H9 (cell line): ENCODE measurements at regions not wholly inside any gene's neighbourhood (a gene's known extent, or its start where the extent isn't known, plus 50 kb on each side); places are given as distances from the start of the nearest gene placed in this dataset.

Source experiments
- DNase-seq: peaks from one replicate; pipeline ENCODE4 v3.0.0-alpha.2; 2017
- H2AFZ ChIP-seq: one replicate; pipeline ENCODE4 v1.6.1; 2013; ENCODE audit warnings: mild to moderate bottlenecking, low read length, control low read depth, moderate library complexity
- H2AK5ac ChIP-seq: 2 replicates; pipeline ENCODE4 v1.6.1; 2013; ENCODE audit warnings: low read length, control low read depth, mixed read lengths; ENCODE audit not compliant: insufficient read length
- H2BK120ac ChIP-seq: one replicate; pipeline ENCODE4 v1.6.1; 2013; ENCODE audit warnings: low read depth, mild to moderate bottlenecking, low read length, control low read depth, inconsistent platforms; ENCODE audit not compliant: poor library complexity, severe bottlenecking
- H2BK12ac ChIP-seq: 2 replicates; pipeline ENCODE4 v1.6.1; 2013; ENCODE audit warnings: low read length, control low read depth, mixed read lengths, low read depth; ENCODE audit not compliant: insufficient read length
- H2BK15ac ChIP-seq: 2 replicates; pipeline ENCODE4 v1.6.1; 2013; ENCODE audit warnings: low read depth, low read length, control low read depth
- H2BK20ac ChIP-seq: one replicate; pipeline ENCODE4 v1.6.1; 2013; ENCODE audit warnings: low read depth, mild to moderate bottlenecking, low read length, control low read depth, inconsistent platforms; ENCODE audit not compliant: poor library complexity, severe bottlenecking
- H2BK5ac ChIP-seq: 2 replicates; pipeline ENCODE4 v1.6.1; 2013; ENCODE audit warnings: low read length, control low read depth, mixed read lengths; ENCODE audit not compliant: insufficient read length
- H3K14ac ChIP-seq: 2 replicates; pipeline ENCODE4 v1.6.1; 2013; ENCODE audit warnings: low read length, control low read depth; ENCODE audit not compliant: insufficient read depth
- H3K18ac ChIP-seq: 2 replicates; pipeline ENCODE4 v1.6.1; 2013; ENCODE audit warnings: low read depth, mild to moderate bottlenecking, mixed read lengths, low read length, control low read depth; ENCODE audit not compliant: insufficient read length
- H3K23ac ChIP-seq: 2 replicates; pipeline ENCODE4 v1.6.1; 2013; ENCODE audit warnings: low read length, control low read depth, mixed read lengths, low read depth; ENCODE audit not compliant: insufficient read length
- H3K23me2 ChIP-seq: 2 replicates; pipeline ENCODE4 v1.6.1; 2013; ENCODE audit warnings: low read depth, mild to moderate bottlenecking, mixed read lengths, low read length, control low read depth; ENCODE audit not compliant: insufficient read length, poor library complexity, severe bottlenecking
- H3K27ac ChIP-seq: 2 replicates; pipeline ENCODE4 v1.5.1; 2013; ENCODE audit warnings: low read length, control low read depth, mixed read lengths, low read depth; ENCODE audit not compliant: insufficient read length
- H3K27me3 ChIP-seq: 2 replicates; pipeline ENCODE4 v1.6.1; 2013; ENCODE audit warnings: low read length, control low read depth, inconsistent platforms; ENCODE audit not compliant: insufficient read depth
- H3K4ac ChIP-seq: 2 replicates; pipeline ENCODE4 v1.6.1; 2013; ENCODE audit warnings: low read depth, mild to moderate bottlenecking, control low read depth, inconsistent platforms, low read length, moderate library complexity
- H3K4me1 ChIP-seq: 2 replicates; pipeline ENCODE4 v1.6.1; 2013; ENCODE audit warnings: low read length, control low read depth, inconsistent platforms; ENCODE audit not compliant: insufficient read depth
- H3K4me2 ChIP-seq: 2 replicates; pipeline ENCODE4 v1.6.1; 2013; ENCODE audit warnings: low read length, control low read depth, mixed read lengths; ENCODE audit not compliant: insufficient read length, insufficient read depth
- H3K56ac ChIP-seq: 2 replicates; pipeline ENCODE4 v1.6.1; 2013; ENCODE audit warnings: low read depth, mild to moderate bottlenecking, mixed read lengths, low read length, control low read depth; ENCODE audit not compliant: insufficient read length
- H3K79me1 ChIP-seq: 2 replicates; pipeline ENCODE4 v1.6.1; 2013; ENCODE audit warnings: low read depth, mild to moderate bottlenecking, moderate library complexity, low read length, control low read depth, inconsistent platforms; ENCODE audit not compliant: insufficient read depth, poor library complexity, severe bottlenecking
- H3K79me2 ChIP-seq: 2 replicates; pipeline ENCODE4 v1.6.1; 2013; ENCODE audit warnings: low read length, control low read depth, inconsistent platforms; ENCODE audit not compliant: insufficient read depth
- H3K9ac ChIP-seq: 2 replicates; pipeline ENCODE4 v1.6.1; 2013; ENCODE audit warnings: low read length, control low read depth, mixed read lengths; ENCODE audit not compliant: insufficient read length; ENCODE audit errors: extremely low read depth
- H3K9me3 ChIP-seq: one replicate; pipeline ENCODE4 v1.6.1; 2013; ENCODE audit warnings: low read depth, low read length, inconsistent platforms; ENCODE audit not compliant: control insufficient read depth
- H3T11ph ChIP-seq: one replicate; pipeline ENCODE4 v1.6.1; 2013; ENCODE audit warnings: mild to moderate bottlenecking, low read length, control low read depth, inconsistent platforms
- H4K20me1 ChIP-seq: one replicate; pipeline ENCODE4 v1.6.1; 2013; ENCODE audit not compliant: control insufficient read depth, insufficient read length, insufficient read depth
- H4K5ac ChIP-seq: 2 replicates; pipeline ENCODE4 v1.6.1; 2013; ENCODE audit warnings: low read depth, mild to moderate bottlenecking, mixed read lengths, low read length, control low read depth; ENCODE audit not compliant: insufficient read length
- H4K8ac ChIP-seq: replicated peaks from 2 replicates; pipeline ENCODE4 v1.6.1; 2013; ENCODE audit warnings: low read length, control low read depth, mixed read lengths, low read depth; ENCODE audit not compliant: insufficient read length
- H4K91ac ChIP-seq: 2 replicates; pipeline ENCODE4 v1.6.1; 2013; ENCODE audit warnings: low read depth, mild to moderate bottlenecking, moderate library complexity, mixed read lengths, low read length, control low read depth; ENCODE audit not compliant: insufficient read length
- H3K27ac Mint-ChIP-seq, 3 experiments: 2 replicates in 2 of 3; 3 replicates in 1 of 3; pipeline ENCODE4 v1.8.0; 2020 to 2021; ENCODE audit warnings: mixed read lengths in 3 of 3, mild to moderate bottlenecking in 1 of 3, moderate library complexity in 1 of 3
- H3K27me3 Mint-ChIP-seq: 2 replicates; pipeline ENCODE4 v1.8.0; 2021; ENCODE audit warnings: low read depth, mild to moderate bottlenecking, moderate library complexity, mixed read lengths
- H3K36me3 Mint-ChIP-seq, 3 experiments: 2 replicates in 2 of 3; 3 replicates in 1 of 3; pipeline ENCODE4 v1.8.0; 2020 to 2021; ENCODE audit warnings: low read depth in 3 of 3, mixed read lengths in 3 of 3; ENCODE audit not compliant: insufficient read depth in 1 of 3
- H3K4me1 Mint-ChIP-seq, 2 experiments: 2 replicates each; pipeline ENCODE4 v1.8.0; 2020; ENCODE audit warnings: mixed read lengths in 2 of 2
- H3K4me3 Mint-ChIP-seq, 2 experiments: 2 replicates in 1 of 2; 3 replicates in 1 of 2; pipeline ENCODE4 v1.8.0; 2020 to 2021; ENCODE audit warnings: mild to moderate bottlenecking in 2 of 2, mixed read lengths in 2 of 2, moderate library complexity in 1 of 2
- H3K9me3 Mint-ChIP-seq, 2 experiments: 2 replicates in 1 of 2; 3 replicates in 1 of 2; pipeline ENCODE4 v1.8.0; 2020; ENCODE audit warnings: mild to moderate bottlenecking in 2 of 2, mixed read lengths in 2 of 2, moderate library complexity in 1 of 2
- WGBS: extraction: QIAGEN DNeasy Blood & Tissue Kit; methylation state at CpG from one replicate; pipeline ENCODE4 v1.1.7; 2013; ENCODE audit warnings: missing lambda C conversion rate, low lambda C conversion rate, mixed read lengths; ENCODE audit not compliant: insufficient read length; ENCODE audit errors: extremely low coverage; 5-methylcytosine and 5-hydroxymethylcytosine counted together
- TF ChIP-seq, protein P1 (sequence below): fragments of 200-600 bp; sonication (generic); conservative IDR thresholded peaks from 3 replicates; pipeline ENCODE4 v1.8.0; 2021; ENCODE audit warnings: antibody characterized with exemption, mild to moderate bottlenecking

GRCh38 chr5:108641596-108641995, 106.1 kb upstream of the FER start:
- Mint-ChIP-seq H3K4me3 (no peak overlapping the region), H3K9me3 (peaks cover 2 to 3% of the 10 kb centered on the region in 2 experiments), H3K36me3 (peaks cover 1% of the 10 kb centered on the region in 3 experiments; a peak in 6 of 7 replicates), H3K27ac (no peak overlapping the region; a peak in 2 of 7 replicates), H3K27me3 (no peaks in the 10 kb centered on the region), H3K4me1 (peaks cover 18 to 21% of the 10 kb centered on the region in 2 experiments)
- Histone ChIP-seq H2BK20ac (no peak overlapping the region), H3K4ac (no peak overlapping the region), H3K23ac (no peak overlapping the region), H3K79me2 (no peaks in the 10 kb centered on the region), H3K56ac (no peak overlapping the region), H2AK5ac (no peak overlapping the region), H4K91ac (no peak overlapping the region), H2BK120ac (no peak overlapping the region), H2BK5ac (no peak overlapping the region), H4K5ac (no peak overlapping the region), H4K8ac (no peak overlapping the region), H3K79me1 (no peaks in the 10 kb centered on the region), H4K20me1 (no peaks in the 10 kb centered on the region), H3K14ac (no peak overlapping the region), H2BK15ac (no peak overlapping the region), H3K27me3 (no peaks in the 10 kb centered on the region), H3T11ph (no peak overlapping the region), H3K4me2 (no peak overlapping the region), H2BK12ac (no peak overlapping the region), H3K27ac (no peak overlapping the region), H3K9ac (no peak overlapping the region), H3K4me1 (peaks cover 3% of the 10 kb centered on the region), H2AFZ (peak overlapping the region; percentile 50), H3K18ac (no peak overlapping the region), H3K23me2 (no peaks in the 10 kb centered on the region), H3K9me3 (no peaks in the 10 kb centered on the region)
- DNase-seq = no peak
- WGBS = no CpG with 5 or more reads among the region's 1 CpG
- TF ChIP-seq, protein P1, sequence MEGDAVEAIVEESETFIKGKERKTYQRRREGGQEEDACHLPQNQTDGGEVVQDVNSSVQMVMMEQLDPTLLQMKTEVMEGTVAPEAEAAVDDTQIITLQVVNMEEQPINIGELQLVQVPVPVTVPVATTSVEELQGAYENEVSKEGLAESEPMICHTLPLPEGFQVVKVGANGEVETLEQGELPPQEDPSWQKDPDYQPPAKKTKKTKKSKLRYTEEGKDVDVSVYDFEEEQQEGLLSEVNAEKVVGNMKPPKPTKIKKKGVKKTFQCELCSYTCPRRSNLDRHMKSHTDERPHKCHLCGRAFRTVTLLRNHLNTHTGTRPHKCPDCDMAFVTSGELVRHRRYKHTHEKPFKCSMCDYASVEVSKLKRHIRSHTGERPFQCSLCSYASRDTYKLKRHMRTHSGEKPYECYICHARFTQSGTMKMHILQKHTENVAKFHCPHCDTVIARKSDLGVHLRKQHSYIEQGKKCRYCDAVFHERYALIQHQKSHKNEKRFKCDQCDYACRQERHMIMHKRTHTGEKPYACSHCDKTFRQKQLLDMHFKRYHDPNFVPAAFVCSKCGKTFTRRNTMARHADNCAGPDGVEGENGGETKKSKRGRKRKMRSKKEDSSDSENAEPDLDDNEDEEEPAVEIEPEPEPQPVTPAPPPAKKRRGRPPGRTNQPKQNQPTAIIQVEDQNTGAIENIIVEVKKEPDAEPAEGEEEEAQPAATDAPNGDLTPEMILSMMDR = no peak
